ENCODE measurements at regions not wholly inside any gene's neighbourhood (a gene's known extent, or its start where the extent isn't known, plus 50 kb on each side); places are given as distances from the start of the nearest gene placed in this dataset.

DNA sequence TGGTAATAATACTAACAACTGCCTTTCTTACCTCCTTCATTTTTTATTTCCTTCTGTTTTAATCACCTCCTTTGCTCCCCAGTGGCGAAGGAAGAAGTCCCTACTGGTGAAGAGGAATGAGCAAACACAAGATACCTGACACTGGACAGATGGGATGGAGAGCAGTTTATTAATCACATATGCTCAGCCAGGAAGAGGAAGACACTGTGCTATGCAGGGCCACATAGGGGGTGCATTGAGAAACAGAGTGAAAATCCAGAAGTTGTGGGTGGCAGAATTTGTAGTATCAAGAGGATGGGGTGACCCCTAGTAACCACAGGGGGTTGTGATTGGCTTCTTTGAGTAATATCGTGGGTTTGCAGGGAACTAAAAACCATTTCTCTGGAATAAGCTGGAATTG is 1041.9 kb downstream of the OTOL1 start:
- Histone ChIP-seq H3K27ac (no peak overlapping the region), H3K4me3 (no peak overlapping the region), H3K27me3 (no peaks in the 10 kb centered on the region), H3K4me1 (no peaks in the 10 kb centered on the region), H3K36me3 (no peaks in the 10 kb centered on the region), H3K9me3 (no peaks in the 10 kb centered on the region)
- ATAC-seq (ENCODE audit: low FRiP score in 2 of 2) (no peak), DNase-seq (no peak)
- TF ChIP-seq POLR2AphosphoS5 (IDR thresholded peaks at IDR 0.05) (no peak), EP300 (IDR thresholded peaks at IDR 0.05) (no peak), POLR2A (IDR thresholded peaks at IDR 0.05) (no peak)
- TF ChIP-seq, protein P1, sequence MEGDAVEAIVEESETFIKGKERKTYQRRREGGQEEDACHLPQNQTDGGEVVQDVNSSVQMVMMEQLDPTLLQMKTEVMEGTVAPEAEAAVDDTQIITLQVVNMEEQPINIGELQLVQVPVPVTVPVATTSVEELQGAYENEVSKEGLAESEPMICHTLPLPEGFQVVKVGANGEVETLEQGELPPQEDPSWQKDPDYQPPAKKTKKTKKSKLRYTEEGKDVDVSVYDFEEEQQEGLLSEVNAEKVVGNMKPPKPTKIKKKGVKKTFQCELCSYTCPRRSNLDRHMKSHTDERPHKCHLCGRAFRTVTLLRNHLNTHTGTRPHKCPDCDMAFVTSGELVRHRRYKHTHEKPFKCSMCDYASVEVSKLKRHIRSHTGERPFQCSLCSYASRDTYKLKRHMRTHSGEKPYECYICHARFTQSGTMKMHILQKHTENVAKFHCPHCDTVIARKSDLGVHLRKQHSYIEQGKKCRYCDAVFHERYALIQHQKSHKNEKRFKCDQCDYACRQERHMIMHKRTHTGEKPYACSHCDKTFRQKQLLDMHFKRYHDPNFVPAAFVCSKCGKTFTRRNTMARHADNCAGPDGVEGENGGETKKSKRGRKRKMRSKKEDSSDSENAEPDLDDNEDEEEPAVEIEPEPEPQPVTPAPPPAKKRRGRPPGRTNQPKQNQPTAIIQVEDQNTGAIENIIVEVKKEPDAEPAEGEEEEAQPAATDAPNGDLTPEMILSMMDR (IDR thresholded peaks at IDR 0.05), result no peak
- WGBS, 2 donors, result 42 to 60% methylated on average over 2 of the region's 2 CpGs

DNA sequence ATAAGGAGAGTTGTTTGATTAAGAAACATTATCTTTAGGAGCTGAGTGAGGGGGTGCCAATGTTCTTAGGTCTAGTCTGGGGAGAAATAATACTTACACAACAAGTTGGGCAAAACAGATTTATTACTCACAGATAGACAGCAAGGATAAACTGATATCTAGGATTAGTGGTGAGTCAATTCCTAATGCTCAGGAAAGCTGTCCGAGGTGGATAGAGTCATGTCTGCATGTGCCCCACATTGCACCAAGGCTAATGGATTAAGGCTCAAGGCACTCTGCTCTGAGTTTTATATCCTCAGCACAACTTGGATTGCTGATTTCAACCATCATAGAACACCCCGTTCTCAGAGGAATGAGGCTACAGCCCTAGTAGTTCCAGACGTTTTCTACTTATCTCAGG is 1042.3 kb downstream of the OTOL1 start:
- WGBS, 2 donors, result 75 to 87% methylated on average over 3 of the region's 3 CpGs
- Histone ChIP-seq H3K9me3 (no peaks in the 10 kb centered on the region), H3K27me3 (no peaks in the 10 kb centered on the region), H3K4me3 (no peak overlapping the region), H3K27ac (no peak overlapping the region), H3K4me1 (no peaks in the 10 kb centered on the region), H3K36me3 (no peaks in the 10 kb centered on the region)
- ATAC-seq (ENCODE audit: low FRiP score in 2 of 2) (no peak), DNase-seq (no peak)
- TF ChIP-seq EP300 (IDR thresholded peaks at IDR 0.05) (no peak), POLR2AphosphoS5 (IDR thresholded peaks at IDR 0.05) (no peak), POLR2A (IDR thresholded peaks at IDR 0.05) (no peak)
- TF ChIP-seq, protein P1 (IDR thresholded peaks at IDR 0.05), result no peak

DNA sequence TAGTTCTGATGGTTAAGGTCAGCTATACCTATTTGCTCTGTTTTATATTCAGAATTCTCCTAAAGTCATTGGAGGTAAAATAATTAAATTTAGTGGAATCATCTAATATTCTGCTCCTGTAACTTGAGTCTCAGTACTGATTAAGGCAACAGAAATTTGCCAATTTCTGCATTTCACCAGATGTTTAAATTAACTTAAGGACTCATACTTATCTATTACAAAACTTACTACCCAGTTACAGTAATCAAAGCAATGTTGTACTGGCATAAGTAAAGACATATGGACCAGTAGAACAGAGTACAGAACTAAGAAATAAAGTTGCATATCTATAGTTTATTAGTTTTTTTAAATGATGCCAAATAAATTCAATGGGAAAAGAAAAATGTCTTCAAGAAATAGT is 1043.8 kb downstream of the OTOL1 start:
- Histone ChIP-seq H3K27me3 (no peaks in the 10 kb centered on the region), H3K4me3 (no peak overlapping the region), H3K9me3 (no peaks in the 10 kb centered on the region), H3K36me3 (no peaks in the 10 kb centered on the region), H3K4me1 (no peaks in the 10 kb centered on the region), H3K27ac (no peak overlapping the region)
- no peak for TF ChIP-seq POLR2A (IDR thresholded peaks at IDR 0.05)
- TF ChIP-seq, protein P1 (IDR thresholded peaks at IDR 0.05), result no peak
- no peak for TF ChIP-seq EP300 (IDR thresholded peaks at IDR 0.05)
- DNase-seq (no peak), ATAC-seq (ENCODE audit: low FRiP score in 2 of 2) (no peak)

DNA sequence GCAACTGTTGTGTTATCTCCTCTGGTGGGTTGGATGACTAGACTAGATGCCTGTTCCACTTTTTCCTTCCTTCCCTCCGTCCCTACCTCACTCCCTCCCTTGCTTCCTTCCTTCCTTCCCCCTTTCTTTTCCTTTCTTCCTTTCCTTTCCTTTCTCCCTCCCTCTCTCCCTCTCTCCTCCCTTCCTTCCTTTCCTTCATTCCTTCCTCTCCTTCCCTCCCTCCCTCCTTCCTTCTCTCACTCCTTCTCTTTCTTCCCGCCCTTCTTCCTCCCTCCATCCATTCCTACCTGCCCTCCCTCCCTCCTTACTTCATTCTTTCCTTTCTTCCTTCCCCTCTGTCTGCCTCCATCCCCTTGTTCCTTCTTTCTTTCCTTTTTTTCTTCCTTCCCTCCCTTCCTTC is 1045.3 kb downstream of the OTOL1 start:
- H3K27me3 ChIP-seq, result no peaks in the 10 kb centered on the region
- no peak for DNase-seq
- TF ChIP-seq EP300 (IDR thresholded peaks at IDR 0.05) (no peak), POLR2A (IDR thresholded peaks at IDR 0.05) (no peak), POLR2AphosphoS5 (IDR thresholded peaks at IDR 0.05) (no peak)
- TF ChIP-seq, protein P1 (IDR thresholded peaks at IDR 0.05), result no peak
- no peak overlapping the region for H3K27ac ChIP-seq
- peak in 1 of 2 donors; percentile 22 for ATAC-seq (ENCODE audit: low FRiP score in 2 of 2)
- H3K4me3 ChIP-seq, result no peak overlapping the region
- H3K36me3 ChIP-seq, result no peaks in the 10 kb centered on the region
- no peaks in the 10 kb centered on the region for H3K9me3 ChIP-seq
- 48 to 65% methylated on average over 2 of the region's 2 CpGs for WGBS, 2 donors
- no peaks in the 10 kb centered on the region for H3K4me1 ChIP-seq

DNA sequence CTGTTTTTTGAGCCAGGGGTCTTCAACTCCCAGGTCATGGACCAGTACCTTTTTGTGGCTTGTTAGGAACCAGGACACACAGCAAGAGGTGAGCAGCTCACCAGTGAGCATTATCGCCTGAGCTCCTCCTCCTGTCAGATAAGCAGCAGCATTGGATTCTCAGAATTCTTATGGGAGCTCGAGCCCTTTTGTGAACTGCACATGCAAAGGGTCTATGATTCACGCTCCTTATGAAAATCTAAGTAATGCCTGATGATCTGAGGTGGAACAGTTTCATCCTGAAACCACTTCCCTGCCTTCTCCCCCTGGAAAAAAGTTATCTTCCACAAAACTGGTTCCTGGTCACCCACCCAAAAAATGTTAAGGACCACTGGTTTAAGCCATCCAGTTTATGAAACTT is 1047.6 kb downstream of the OTOL1 start:
- DNase-seq (no peak), ATAC-seq (ENCODE audit: low FRiP score in 2 of 2) (no peak)
- Histone ChIP-seq H3K27ac (no peak overlapping the region), H3K4me1 (no peaks in the 10 kb centered on the region), H3K9me3 (no peaks in the 10 kb centered on the region), H3K4me3 (no peak overlapping the region), H3K36me3 (no peaks in the 10 kb centered on the region), H3K27me3 (no peaks in the 10 kb centered on the region)
- TF ChIP-seq, protein P1 (IDR thresholded peaks at IDR 0.05), result no peak
- TF ChIP-seq EP300 (IDR thresholded peaks at IDR 0.05) (no peak), POLR2AphosphoS5 (IDR thresholded peaks at IDR 0.05) (no peak), POLR2A (IDR thresholded peaks at IDR 0.05) (no peak)
- WGBS, 2 donors, result 72 to 89% methylated on average over 2 to 3 of the region's 3 CpGs

All from upper lobe of left lung (tissue), 6 donors.